ENCODE measurements at regions not wholly inside any gene's neighbourhood (a gene's known extent, or its start where the extent isn't known, plus 50 kb on each side); places are given as distances from the start of the nearest gene placed in this dataset.

GRCh38 chr9:117815948-117816347, 111.7 kb downstream of the TLR4 start:
- ATAC-seq: no peak
- TF ChIP-seq ZNF565 (CRISPR knock-in tag; conservative IDR thresholded peaks at IDR 0.05; ENCODE audit: low read depth): no peak
- no peak for TF ChIP-seq ISL1 (CRISPR knock-in tag; IDR thresholded peaks at IDR 0.05)
- no peak for TF ChIP-seq CSDC2 (CRISPR knock-in tag; IDR thresholded peaks at IDR 0.05)
- TF ChIP-seq, protein P1, sequence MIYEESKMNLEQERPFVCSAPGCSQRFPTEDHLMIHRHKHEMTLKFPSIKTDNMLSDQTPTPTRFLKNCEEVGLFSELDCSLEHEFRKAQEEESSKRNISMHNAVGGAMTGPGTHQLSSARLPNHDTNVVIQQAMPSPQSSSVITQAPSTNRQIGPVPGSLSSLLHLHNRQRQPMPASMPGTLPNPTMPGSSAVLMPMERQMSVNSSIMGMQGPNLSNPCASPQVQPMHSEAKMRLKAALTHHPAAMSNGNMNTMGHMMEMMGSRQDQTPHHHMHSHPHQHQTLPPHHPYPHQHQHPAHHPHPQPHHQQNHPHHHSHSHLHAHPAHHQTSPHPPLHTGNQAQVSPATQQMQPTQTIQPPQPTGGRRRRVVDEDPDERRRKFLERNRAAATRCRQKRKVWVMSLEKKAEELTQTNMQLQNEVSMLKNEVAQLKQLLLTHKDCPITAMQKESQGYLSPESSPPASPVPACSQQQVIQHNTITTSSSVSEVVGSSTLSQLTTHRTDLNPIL (CRISPR knock-in tag; IDR thresholded peaks at IDR 0.05; ENCODE audit: low read depth): no peak
- TF ChIP-seq ZC3H10 (CRISPR knock-in tag; IDR thresholded peaks at IDR 0.05): no peak
- no peak for TF ChIP-seq ZFP3 (CRISPR knock-in tag; IDR thresholded peaks at IDR 0.05)
- TF ChIP-seq TOX (CRISPR knock-in tag; IDR thresholded peaks at IDR 0.05; ENCODE audit: borderline replicate concordance): no peak
- no peak for TF ChIP-seq BACH2 (CRISPR knock-in tag; IDR thresholded peaks at IDR 0.05; ENCODE audit: borderline replicate concordance)
- TF ChIP-seq ZNF8 (CRISPR knock-in tag; IDR thresholded peaks at IDR 0.05): no peak
- no peak for TF ChIP-seq ESRRG (CRISPR knock-in tag; IDR thresholded peaks at IDR 0.05)
- TF ChIP-seq ZFP30 (CRISPR knock-in tag; IDR thresholded peaks at IDR 0.05): no peak

GRCh38 chr9:117821954-117822353, 117.8 kb downstream of the TLR4 start:
- TF ChIP-seq ESRRG (CRISPR knock-in tag; IDR thresholded peaks at IDR 0.05): no peak
- no peak for TF ChIP-seq ZFP30 (CRISPR knock-in tag; IDR thresholded peaks at IDR 0.05)
- TF ChIP-seq PPARA (CRISPR knock-in tag; IDR thresholded peaks at IDR 0.05; ENCODE audit: borderline replicate concordance): no peak
- TF ChIP-seq, protein P1 (CRISPR knock-in tag; IDR thresholded peaks at IDR 0.05; ENCODE audit: low read depth): no peak
- TF ChIP-seq CSRNP3 (CRISPR knock-in tag; IDR thresholded peaks at IDR 0.05): no peak
- TF ChIP-seq RARB (CRISPR knock-in tag; IDR thresholded peaks at IDR 0.05): no peak
- no peak for TF ChIP-seq ZC3H10 (CRISPR knock-in tag; IDR thresholded peaks at IDR 0.05)
- no peak for TF ChIP-seq BACH2 (CRISPR knock-in tag; IDR thresholded peaks at IDR 0.05; ENCODE audit: borderline replicate concordance)
- TF ChIP-seq TCF4 (CRISPR knock-in tag; IDR thresholded peaks at IDR 0.05; ENCODE audit: borderline replicate concordance): no peak
- no peak for TF ChIP-seq GLIS3 (CRISPR knock-in tag; IDR thresholded peaks at IDR 0.05)
- no peak for TF ChIP-seq CSDC2 (CRISPR knock-in tag; IDR thresholded peaks at IDR 0.05)
- no peak for TF ChIP-seq ISL1 (CRISPR knock-in tag; IDR thresholded peaks at IDR 0.05)
- no peak for TF ChIP-seq POU6F1 (CRISPR knock-in tag; IDR thresholded peaks at IDR 0.05; ENCODE audit: borderline replicate concordance, low read depth)
- ATAC-seq: no peak

GRCh38 chr9:117823576-117823975, 119.4 kb downstream of the TLR4 start:
- ATAC-seq: no peak
- no peak for TF ChIP-seq ISL1 (CRISPR knock-in tag; IDR thresholded peaks at IDR 0.05)
- no peak for TF ChIP-seq OSR1 (CRISPR knock-in tag; IDR thresholded peaks at IDR 0.05)
- no peak for TF ChIP-seq BACH2 (CRISPR knock-in tag; IDR thresholded peaks at IDR 0.05; ENCODE audit: borderline replicate concordance)
- TF ChIP-seq TCF4 (CRISPR knock-in tag; IDR thresholded peaks at IDR 0.05; ENCODE audit: borderline replicate concordance): no peak
- TF ChIP-seq GLIS3 (CRISPR knock-in tag; IDR thresholded peaks at IDR 0.05): no peak
- no peak for TF ChIP-seq ZFP3 (CRISPR knock-in tag; IDR thresholded peaks at IDR 0.05)
- TF ChIP-seq, protein P2, sequence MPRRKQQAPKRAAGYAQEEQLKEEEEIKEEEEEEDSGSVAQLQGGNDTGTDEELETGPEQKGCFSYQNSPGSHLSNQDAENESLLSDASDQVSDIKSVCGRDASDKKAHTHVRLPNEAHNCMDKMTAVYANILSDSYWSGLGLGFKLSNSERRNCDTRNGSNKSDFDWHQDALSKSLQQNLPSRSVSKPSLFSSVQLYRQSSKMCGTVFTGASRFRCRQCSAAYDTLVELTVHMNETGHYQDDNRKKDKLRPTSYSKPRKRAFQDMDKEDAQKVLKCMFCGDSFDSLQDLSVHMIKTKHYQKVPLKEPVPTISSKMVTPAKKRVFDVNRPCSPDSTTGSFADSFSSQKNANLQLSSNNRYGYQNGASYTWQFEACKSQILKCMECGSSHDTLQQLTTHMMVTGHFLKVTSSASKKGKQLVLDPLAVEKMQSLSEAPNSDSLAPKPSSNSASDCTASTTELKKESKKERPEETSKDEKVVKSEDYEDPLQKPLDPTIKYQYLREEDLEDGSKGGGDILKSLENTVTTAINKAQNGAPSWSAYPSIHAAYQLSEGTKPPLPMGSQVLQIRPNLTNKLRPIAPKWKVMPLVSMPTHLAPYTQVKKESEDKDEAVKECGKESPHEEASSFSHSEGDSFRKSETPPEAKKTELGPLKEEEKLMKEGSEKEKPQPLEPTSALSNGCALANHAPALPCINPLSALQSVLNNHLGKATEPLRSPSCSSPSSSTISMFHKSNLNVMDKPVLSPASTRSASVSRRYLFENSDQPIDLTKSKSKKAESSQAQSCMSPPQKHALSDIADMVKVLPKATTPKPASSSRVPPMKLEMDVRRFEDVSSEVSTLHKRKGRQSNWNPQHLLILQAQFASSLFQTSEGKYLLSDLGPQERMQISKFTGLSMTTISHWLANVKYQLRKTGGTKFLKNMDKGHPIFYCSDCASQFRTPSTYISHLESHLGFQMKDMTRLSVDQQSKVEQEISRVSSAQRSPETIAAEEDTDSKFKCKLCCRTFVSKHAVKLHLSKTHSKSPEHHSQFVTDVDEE (CRISPR knock-in tag; IDR thresholded peaks at IDR 0.05): no peak
- TF ChIP-seq RARB (CRISPR knock-in tag; IDR thresholded peaks at IDR 0.05): no peak
- no peak for TF ChIP-seq POU6F1 (CRISPR knock-in tag; IDR thresholded peaks at IDR 0.05; ENCODE audit: borderline replicate concordance, low read depth)
- no peak for TF ChIP-seq PPARA (CRISPR knock-in tag; IDR thresholded peaks at IDR 0.05; ENCODE audit: borderline replicate concordance)
- TF ChIP-seq ZNF565 (CRISPR knock-in tag; conservative IDR thresholded peaks at IDR 0.05; ENCODE audit: low read depth): no peak
- no peak for TF ChIP-seq PATZ1 (CRISPR knock-in tag; IDR thresholded peaks at IDR 0.05; ENCODE audit: borderline replicate concordance)
- no peak for TF ChIP-seq TOX (CRISPR knock-in tag; IDR thresholded peaks at IDR 0.05; ENCODE audit: borderline replicate concordance)
- TF ChIP-seq, protein P1 (CRISPR knock-in tag; IDR thresholded peaks at IDR 0.05; ENCODE audit: low read depth): no peak
- TF ChIP-seq SNAI2 (CRISPR knock-in tag; IDR thresholded peaks at IDR 0.05): no peak
- no peak for TF ChIP-seq ZFP30 (CRISPR knock-in tag; IDR thresholded peaks at IDR 0.05)
- no peak for TF ChIP-seq ZNF70 (CRISPR knock-in tag; IDR thresholded peaks at IDR 0.05)
